ENCODE measurements at regions not wholly inside any gene's neighbourhood (a gene's known extent, or its start where the extent isn't known, plus 50 kb on each side); places are given as distances from the start of the nearest gene placed in this dataset.
A peak's percentile ranks its signal among the peaks of the same experiment; 100 is the strongest.
"Not testable (repeated sequence)": the region's sequence is repeated elsewhere in the genome, so short reads cannot be mapped to it uniquely, and the experiment has no call there.

DNA sequence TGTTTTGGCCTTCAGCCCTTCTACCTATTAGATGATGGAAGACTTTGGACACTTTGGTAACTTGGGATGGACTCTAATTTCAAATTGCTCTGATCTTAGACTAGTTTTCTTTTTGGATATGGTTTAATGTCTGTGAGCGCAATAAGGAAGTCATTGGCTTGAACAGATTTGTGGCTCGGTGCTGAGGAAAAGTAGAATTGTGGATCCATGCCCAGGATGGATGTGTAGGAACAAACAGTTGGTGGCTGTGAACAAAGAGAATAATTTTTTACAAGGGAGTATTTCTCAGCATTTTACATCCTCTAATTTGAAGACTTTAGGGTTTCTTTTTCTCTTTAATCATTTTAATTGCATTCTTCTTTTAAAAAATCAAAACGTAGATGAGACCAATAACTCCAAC lies 327.1 kb downstream of the GLUD2 start:
- no peak overlapping the region for H3K27ac Mint-ChIP-seq
- H3K9me3 Mint-ChIP-seq, result no peaks in the 10 kb centered on the region
- H3K36me3 Mint-ChIP-seq, result no peaks in the 10 kb centered on the region
- H3K4me3 Mint-ChIP-seq, result no peak overlapping the region
- ATAC-seq (replicated peaks), result no peak
- H3K27me3 Mint-ChIP-seq, result no peaks in the 10 kb centered on the region
- DNase-seq, result no peak
- no peaks in the 10 kb centered on the region for H3K4me1 Mint-ChIP-seq

DNA sequence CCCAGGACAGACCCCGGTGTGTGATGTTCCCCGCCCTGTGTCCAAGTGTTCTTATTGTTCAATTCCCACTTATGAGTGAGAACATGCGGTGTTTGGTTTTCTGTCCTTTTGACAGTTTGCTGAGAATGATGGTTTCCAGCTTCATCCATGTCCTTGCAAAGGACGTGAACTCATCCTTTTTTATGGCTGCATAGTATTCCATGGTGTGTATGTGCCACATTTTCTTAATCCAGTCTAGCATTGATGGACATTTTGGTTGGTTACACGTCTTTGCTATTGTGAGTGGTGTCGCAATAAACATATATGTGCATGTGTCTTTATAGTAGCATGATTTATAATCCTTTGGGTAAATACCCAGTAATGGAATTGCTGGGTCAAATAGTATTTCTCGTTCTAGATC lies 334.5 kb downstream of the GLUD2 start:
- not testable (repeated sequence) for H3K4me3 Mint-ChIP-seq; ATAC-seq (replicated peaks); H3K36me3 Mint-ChIP-seq; H3K9me3 Mint-ChIP-seq; H3K27me3 Mint-ChIP-seq; H3K4me1 Mint-ChIP-seq; H3K27ac Mint-ChIP-seq; DNase-seq

DNA sequence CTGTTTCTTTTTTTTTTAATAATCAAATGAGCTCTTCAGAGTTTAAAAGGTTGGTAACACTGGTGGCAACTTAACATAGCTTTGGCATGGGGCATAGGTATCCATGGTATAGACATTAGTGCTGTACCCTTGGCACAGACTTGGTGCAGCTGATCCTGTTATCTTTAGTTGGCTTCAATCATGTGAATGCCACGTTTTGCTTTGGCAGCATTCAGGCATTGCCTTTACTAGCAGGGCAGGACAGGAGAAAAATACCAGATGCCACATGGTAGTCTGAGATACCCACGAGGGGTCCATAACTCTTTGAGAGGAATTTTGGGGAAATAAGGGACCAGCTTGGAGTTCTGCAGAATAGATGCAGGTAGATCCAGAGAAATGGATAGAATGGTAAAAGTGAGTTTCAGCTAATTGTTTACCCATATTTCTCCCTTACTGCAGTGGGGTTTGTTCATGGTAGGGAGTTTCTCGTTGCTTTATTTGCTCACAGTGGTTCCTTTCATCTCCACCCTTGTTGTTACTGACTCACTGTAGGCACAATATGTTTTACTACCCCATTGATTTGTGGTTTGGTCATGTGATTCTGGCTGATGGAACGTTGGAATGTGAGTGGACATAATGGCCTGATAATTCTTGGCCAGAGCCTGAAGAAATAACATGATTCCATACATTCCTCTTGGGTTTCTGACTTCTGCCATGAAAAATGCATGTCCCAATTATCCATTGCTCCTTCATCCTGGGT lies 342.7 kb downstream of the GLUD2 start:
- no peaks in the 10 kb centered on the region for H3K4me1 Mint-ChIP-seq
- DNase-seq, result no peak
- no peak for ATAC-seq (replicated peaks)
- H3K27ac Mint-ChIP-seq, result no peak overlapping the region
- no peak overlapping the region for H3K4me3 Mint-ChIP-seq
- no peaks in the 10 kb centered on the region for H3K36me3 Mint-ChIP-seq
- peaks cover 0 to 4% of the 10 kb centered on the region in 2 donors for H3K9me3 Mint-ChIP-seq
- no peaks in the 10 kb centered on the region for H3K27me3 Mint-ChIP-seq

DNA sequence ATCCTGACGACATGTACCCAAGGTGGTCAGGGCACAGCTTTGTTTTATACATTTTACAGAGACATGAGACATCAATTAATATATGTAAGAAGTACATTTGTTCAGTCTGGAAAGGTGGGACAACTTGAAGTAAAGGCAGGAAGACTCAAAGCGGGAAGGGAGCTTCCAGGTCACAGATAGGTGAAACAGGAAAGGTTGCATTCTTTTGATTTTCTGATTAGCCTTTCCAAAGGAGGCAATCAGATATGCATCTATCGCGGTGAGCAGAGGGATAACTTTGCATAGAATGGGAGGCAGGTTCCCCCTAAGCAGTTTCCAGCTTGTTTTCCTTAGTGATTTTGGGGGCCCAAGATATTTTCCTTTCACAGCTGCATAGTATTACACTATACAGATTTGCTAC lies 358.4 kb downstream of the GLUD2 start:
- no peaks in the 10 kb centered on the region for H3K27me3 Mint-ChIP-seq
- H3K4me1 Mint-ChIP-seq, result no peaks in the 10 kb centered on the region
- DNase-seq, result no peak
- H3K4me3 Mint-ChIP-seq, result no peak overlapping the region
- no peak overlapping the region for H3K27ac Mint-ChIP-seq
- ATAC-seq (replicated peaks), result no peak
- no peaks in the 10 kb centered on the region for H3K9me3 Mint-ChIP-seq
- no peaks in the 10 kb centered on the region for H3K36me3 Mint-ChIP-seq

DNA sequence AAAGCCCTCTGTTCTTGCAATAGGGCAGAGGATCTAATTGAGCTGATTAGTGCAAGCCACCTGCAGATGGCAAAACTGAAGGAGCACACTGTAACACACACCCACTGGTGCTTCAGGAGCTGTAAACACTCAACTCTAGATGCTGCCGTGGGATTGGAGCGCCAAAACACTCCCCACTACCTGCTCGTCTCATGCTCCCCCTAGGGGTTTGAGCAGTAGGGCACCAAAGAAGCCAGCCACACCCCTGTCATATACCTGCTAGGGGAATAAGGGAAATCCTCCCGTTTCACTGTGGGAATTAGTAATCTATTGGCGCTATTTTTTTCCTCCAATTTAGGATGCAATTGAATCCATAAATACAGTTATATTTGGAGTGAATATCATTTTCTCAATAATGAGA lies 360.2 kb downstream of the GLUD2 start:
- peaks cover 0 to 3% of the 10 kb centered on the region in 2 donors for H3K9me3 Mint-ChIP-seq
- H3K36me3 Mint-ChIP-seq, result no peaks in the 10 kb centered on the region
- no peaks in the 10 kb centered on the region for H3K4me1 Mint-ChIP-seq
- no peak overlapping the region for H3K4me3 Mint-ChIP-seq
- ATAC-seq (replicated peaks), result no peak
- no peak overlapping the region for H3K27ac Mint-ChIP-seq
- H3K27me3 Mint-ChIP-seq, result no peaks in the 10 kb centered on the region
- DNase-seq, result no peak

DNA sequence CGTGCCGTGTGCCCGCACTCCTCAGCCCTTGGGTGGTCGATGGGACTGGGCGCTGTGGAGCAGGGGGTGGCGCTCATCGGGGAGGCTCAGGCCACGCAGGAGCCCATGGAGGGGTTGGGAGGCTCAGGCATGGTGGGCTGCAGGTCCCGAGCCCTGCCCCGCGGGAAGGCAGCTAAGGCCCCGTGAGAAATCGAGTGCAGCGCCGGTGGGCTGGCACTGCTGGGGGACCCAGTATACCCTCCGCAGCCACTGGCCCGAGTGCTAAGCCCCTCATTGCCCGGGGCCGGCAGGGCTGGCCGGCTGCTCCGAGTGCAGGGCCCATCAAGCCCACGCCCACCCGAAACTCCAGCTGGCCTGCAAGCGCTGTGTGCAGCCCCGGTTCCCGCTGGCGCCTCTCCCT lies 384.1 kb downstream of the GLUD2 start:
- ATAC-seq (replicated peaks); H3K4me3 Mint-ChIP-seq; H3K27ac Mint-ChIP-seq; DNase-seq; H3K36me3 Mint-ChIP-seq; H3K9me3 Mint-ChIP-seq; H3K4me1 Mint-ChIP-seq; H3K27me3 Mint-ChIP-seq: not testable (repeated sequence)

DNA sequence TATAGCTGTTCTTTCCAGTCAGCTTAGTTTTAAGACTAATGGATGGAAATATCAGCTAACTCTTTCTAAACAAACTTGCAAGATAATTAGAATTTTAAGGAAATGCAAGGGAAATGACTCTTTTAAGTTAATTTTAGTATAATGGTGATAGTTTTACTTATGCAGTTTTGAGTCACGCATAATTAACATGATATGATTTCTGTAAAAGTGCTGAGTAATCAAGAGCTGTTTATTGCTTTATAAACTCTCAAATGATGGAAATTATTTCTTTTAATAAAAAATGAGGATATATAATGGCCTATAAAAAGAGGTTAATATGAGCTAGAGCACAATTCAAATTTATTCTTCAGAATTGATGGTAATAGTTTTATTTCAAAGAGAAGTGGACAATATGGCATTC lies 385.9 kb downstream of the GLUD2 start:
- no peaks in the 10 kb centered on the region for H3K4me1 Mint-ChIP-seq
- H3K27me3 Mint-ChIP-seq, result no peaks in the 10 kb centered on the region
- DNase-seq, result no peak
- ATAC-seq (replicated peaks), result no peak
- H3K36me3 Mint-ChIP-seq, result no peaks in the 10 kb centered on the region
- H3K27ac Mint-ChIP-seq, result no peak overlapping the region
- H3K9me3 Mint-ChIP-seq, result peaks cover 2 to 4% of the 10 kb centered on the region in 2 donors
- H3K4me3 Mint-ChIP-seq, result no peak overlapping the region

DNA sequence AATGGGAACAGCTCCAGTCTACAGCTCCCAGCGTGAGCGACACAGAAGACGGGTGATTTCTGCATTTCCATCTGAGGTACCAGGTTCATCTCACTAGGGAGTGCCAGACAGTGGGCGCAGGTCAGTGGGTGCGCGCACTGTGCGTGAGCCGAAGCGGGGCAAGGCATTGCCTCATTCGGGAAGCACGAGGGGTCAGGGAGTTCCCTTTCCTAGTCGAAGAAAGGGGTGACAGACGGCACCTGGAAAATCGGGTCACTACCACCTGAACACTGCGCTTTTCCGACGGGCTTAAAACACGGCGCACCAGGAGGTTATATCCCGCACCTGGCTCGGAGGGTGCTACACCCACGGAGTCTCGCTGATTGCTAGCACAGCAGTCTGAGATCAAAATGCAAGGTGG lies 390.3 kb downstream of the GLUD2 start:
- H3K27ac Mint-ChIP-seq; DNase-seq; H3K27me3 Mint-ChIP-seq; H3K9me3 Mint-ChIP-seq; H3K36me3 Mint-ChIP-seq; H3K4me1 Mint-ChIP-seq; H3K4me3 Mint-ChIP-seq; ATAC-seq (replicated peaks): not testable (repeated sequence)

DNA sequence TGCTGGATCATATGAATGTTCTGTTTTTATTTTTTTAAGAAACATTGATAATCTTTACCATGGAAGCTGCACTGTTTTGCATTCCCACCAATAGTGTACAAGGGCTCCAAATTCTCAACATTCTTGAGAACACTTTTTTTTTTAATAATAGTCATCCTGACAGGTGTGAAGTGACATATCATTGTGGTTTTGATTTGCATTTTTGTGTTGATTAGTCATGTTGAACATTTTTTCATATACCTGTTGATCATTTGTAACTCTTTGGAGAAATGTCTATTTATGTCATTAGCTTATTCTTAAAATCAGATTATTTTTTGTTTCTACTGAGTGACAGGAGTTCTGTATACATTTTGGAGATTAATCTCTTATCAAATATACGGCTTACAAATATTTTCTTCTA lies 408.5 kb downstream of the GLUD2 start:
- H3K27ac Mint-ChIP-seq, result no peak overlapping the region
- H3K36me3 Mint-ChIP-seq, result no peaks in the 10 kb centered on the region

DNA sequence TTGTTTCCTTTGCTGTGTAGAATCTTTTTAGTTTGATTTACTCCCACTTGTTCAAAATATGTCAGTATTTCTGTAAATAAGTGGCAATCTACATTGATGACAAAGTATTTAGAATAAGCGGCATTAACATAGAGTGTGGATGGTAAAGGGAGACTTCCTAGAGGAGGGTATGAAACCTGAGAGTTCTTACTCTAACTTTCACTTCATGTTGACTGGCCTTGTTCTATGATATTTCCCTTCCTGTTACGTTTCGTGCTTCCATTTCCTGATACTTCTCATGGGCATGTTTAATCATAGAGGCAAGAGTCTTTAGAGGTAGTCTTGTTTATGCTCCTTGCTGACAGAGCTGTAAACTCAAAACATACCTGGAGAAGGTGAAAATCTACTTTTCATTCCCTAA lies 408.9 kb downstream of the GLUD2 start:
- no peak overlapping the region for H3K27ac Mint-ChIP-seq
- H3K4me3 Mint-ChIP-seq, result no peak overlapping the region
- no peak for DNase-seq
- H3K27me3 Mint-ChIP-seq, result no peaks in the 10 kb centered on the region
- H3K9me3 Mint-ChIP-seq, result peaks cover 0 to 7% of the 10 kb centered on the region in 2 donors
- H3K4me1 Mint-ChIP-seq, result peaks cover 0 to 3% of the 10 kb centered on the region in 2 donors
- ATAC-seq (replicated peaks), result peak in 1 of 2 donors; percentile 39
- H3K36me3 Mint-ChIP-seq, result no peaks in the 10 kb centered on the region

More for the DNA sequence above, 408.5 kb downstream of the GLUD2 start:
- Mint-ChIP-seq H3K4me1 (peaks cover 0 to 3% of the 10 kb centered on the region in 2 donors), H3K4me3 (no peak overlapping the region), H3K27me3 (no peaks in the 10 kb centered on the region), H3K9me3 (peaks cover 0 to 7% of the 10 kb centered on the region in 2 donors)
- DNase-seq (no peak), ATAC-seq (replicated peaks) (no peak)

DNA sequence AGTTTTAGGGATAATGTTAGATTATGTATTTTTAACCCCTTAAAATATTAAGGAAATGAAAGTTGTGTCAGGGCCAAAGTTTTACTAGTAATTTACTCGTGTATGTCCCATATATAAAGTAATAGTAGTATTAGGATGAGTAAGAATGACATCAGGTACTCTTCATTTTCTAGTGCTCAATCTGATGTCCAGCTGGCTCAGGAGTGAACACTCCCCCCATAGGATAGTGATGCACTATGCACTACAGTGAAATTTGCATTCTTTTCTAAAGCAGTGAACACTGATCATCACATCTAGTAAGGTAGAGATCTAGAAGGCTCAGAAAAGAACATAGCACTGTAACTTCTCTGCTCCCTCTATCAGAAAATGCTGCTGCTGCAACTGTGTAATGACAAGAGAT lies 409.7 kb downstream of the GLUD2 start:
- H3K36me3 Mint-ChIP-seq, result no peaks in the 10 kb centered on the region
- H3K27ac Mint-ChIP-seq, result no peak overlapping the region
- H3K9me3 Mint-ChIP-seq, result peaks cover 0 to 7% of the 10 kb centered on the region in 2 donors
- DNase-seq (no peak), ATAC-seq (replicated peaks) (no peak)
- no peak overlapping the region for H3K4me3 Mint-ChIP-seq
- H3K4me1 Mint-ChIP-seq, result peaks cover 0 to 3% of the 10 kb centered on the region in 2 donors
- no peaks in the 10 kb centered on the region for H3K27me3 Mint-ChIP-seq

DNA sequence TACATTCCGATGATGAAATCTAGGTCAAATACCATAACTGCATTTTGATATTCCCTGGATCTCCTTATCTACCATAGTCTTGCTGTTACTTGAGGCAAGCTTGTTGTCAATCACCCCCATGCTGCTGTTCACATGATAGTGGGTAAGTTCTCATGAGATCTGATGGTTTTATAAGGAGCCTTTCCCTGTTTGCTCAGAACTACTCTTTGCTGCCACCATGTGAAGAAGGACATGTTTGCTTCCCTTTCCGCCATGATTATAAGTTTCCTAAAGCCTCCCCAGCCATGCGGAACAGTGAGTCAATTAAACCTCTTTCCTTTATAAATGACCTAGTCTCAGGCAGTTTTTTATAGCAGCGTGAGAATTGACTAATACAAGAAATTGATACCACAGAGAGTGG lies 432.0 kb downstream of the GLUD2 start:
- Mint-ChIP-seq H3K9me3 (peaks cover 8 to 14% of the 10 kb centered on the region in 2 donors), H3K27ac (no peak overlapping the region), H3K4me3 (no peak overlapping the region), H3K27me3 (no peaks in the 10 kb centered on the region), H3K4me1 (no peaks in the 10 kb centered on the region), H3K36me3 (no peaks in the 10 kb centered on the region)
- DNase-seq (no peak), ATAC-seq (replicated peaks) (no peak)

DNA sequence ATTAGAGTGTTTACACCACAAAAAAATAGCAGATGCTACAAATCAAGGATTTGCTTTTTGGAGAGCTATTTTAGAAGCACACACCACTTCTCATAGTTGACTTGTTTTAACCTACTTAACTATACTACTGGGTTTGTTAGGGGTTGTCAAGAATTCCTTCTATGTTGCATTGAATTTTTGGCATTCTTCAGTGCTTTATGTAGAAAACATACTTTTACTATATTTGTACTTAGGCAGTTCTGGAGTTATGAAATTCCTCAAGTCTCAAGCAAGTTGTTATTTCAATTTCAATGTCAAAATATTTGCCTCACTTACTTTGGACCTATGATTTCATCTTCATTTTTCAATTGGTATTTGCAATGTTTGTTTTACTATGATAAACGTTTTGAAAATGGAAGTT lies 449.6 kb downstream of the GLUD2 start:
- peaks cover 0 to 4% of the 10 kb centered on the region in 2 donors for H3K27me3 Mint-ChIP-seq
- ATAC-seq (replicated peaks), result no peak
- H3K9me3 Mint-ChIP-seq, result peaks cover 0 to 1% of the 10 kb centered on the region in 2 donors
- H3K27ac Mint-ChIP-seq, result no peak overlapping the region
- no peak overlapping the region for H3K4me3 Mint-ChIP-seq
- no peak for DNase-seq
- H3K36me3 Mint-ChIP-seq, result no peaks in the 10 kb centered on the region
- H3K4me1 Mint-ChIP-seq, result no peaks in the 10 kb centered on the region

DNA sequence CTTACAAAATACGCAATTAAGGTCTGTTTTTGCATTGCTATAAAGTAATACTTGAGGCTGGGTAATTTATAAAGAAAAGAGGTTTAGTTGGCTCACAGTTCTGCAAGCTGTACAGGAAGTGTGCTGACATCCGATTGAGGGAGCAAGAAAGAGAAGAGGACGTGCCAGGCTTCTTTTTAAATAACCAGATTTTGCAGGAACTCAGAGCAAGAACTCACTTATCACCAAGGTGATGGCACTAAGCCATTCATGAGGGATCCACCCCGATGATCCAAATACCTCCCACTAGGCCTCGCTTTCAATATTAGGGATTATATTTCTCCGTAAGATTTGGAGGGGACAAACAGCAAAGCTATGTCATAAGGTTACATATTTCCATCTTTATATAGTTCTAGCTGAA lies 456.7 kb downstream of the GLUD2 start:
- ATAC-seq (replicated peaks) (no peak), DNase-seq (no peak)
- H3K27me3 Mint-ChIP-seq, result no peaks in the 10 kb centered on the region
- H3K36me3 Mint-ChIP-seq, result no peaks in the 10 kb centered on the region
- no peaks in the 10 kb centered on the region for H3K9me3 Mint-ChIP-seq
- no peak overlapping the region for H3K27ac Mint-ChIP-seq
- no peak overlapping the region for H3K4me3 Mint-ChIP-seq
- no peaks in the 10 kb centered on the region for H3K4me1 Mint-ChIP-seq

DNA sequence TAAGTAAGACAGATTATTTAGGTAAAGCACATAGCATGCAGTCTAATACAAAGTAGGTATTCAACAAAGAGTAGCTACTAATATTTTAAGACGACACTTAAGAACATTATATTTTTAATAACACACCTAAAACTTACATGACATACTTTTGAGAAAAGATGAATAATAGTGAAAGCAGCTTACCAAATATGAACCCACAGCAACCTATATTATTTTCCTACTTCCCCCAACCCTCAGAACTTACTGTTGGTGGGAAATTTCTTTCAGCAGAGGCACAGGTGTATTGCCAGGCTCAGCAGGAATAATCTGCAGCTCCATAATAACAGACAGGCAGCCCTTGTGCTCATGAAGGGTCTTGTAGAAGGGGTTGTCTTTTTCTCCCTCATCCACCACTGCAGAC lies 498.9 kb downstream of the GLUD2 start:
- no peaks in the 10 kb centered on the region for H3K4me1 Mint-ChIP-seq
- no peaks in the 10 kb centered on the region for H3K27me3 Mint-ChIP-seq
- no peak overlapping the region for H3K4me3 Mint-ChIP-seq
- ATAC-seq (replicated peaks) (no peak), DNase-seq (no peak)
- H3K36me3 Mint-ChIP-seq, result no peaks in the 10 kb centered on the region
- peaks cover 3 to 5% of the 10 kb centered on the region in 2 donors for H3K9me3 Mint-ChIP-seq
- no peak overlapping the region for H3K27ac Mint-ChIP-seq

DNA sequence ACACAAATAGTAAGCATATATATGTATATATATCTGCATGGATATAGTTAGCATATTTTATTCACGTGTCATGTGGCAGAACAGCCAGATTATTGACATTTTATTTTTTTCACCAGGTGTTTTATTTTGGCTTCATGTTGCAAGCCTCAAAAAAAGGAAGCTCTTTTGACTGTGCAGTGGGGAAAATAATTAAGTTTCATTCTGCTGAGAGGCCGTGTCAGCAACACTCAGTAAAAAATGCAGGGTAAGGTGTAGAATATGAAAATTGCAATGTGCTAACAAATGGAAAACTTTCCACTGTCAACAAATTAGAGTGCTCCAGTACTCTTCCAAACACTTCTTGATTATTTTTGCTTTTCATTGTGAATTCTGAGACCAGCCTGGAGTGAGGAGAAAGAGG lies 511.5 kb downstream of the GLUD2 start:
- ATAC-seq (replicated peaks) (no peak), DNase-seq (no peak)
- Mint-ChIP-seq H3K9me3 (no peaks in the 10 kb centered on the region), H3K36me3 (no peaks in the 10 kb centered on the region), H3K4me1 (no peaks in the 10 kb centered on the region), H3K4me3 (no peak overlapping the region), H3K27me3 (no peaks in the 10 kb centered on the region), H3K27ac (no peak overlapping the region)

All from stimulated activated naive B cell treated with anti-CD40 and anti-IgM and Interleukin-4, amounts not matched to agents 10 μg/mL and 1 μg/mL and 100 μg/mL, for 72 hours (primary cell).